ENCODE measurements at regions not wholly inside any gene's neighbourhood (a gene's known extent, or its start where the extent isn't known, plus 50 kb on each side); places are given as distances from the start of the nearest gene placed in this dataset.
"Not testable (repeated sequence)": the region's sequence is repeated elsewhere in the genome, so short reads cannot be mapped to it uniquely, and the experiment has no call there.

GRCh38 chr1:121546830-121547591 lies 362.2 kb downstream of the SRGAP2C start:
- no peak for TF ChIP-seq CTCF (IDR thresholded peaks at IDR 0.05; ENCODE audit: control extremely low read depth, extremely low read depth, low read depth, missing control alignments)
- POLR2A ChIA-PET: no interaction called here
- DNase-seq (ENCODE audit: extremely low spot score): no peak
- CTCF ChIA-PET: no interaction called here

- CTCF ChIA-PET; POLR2A ChIA-PET; DNase-seq (ENCODE audit: extremely low spot score): not testable (repeated sequence)
Observed at GRCh38 chr1:121547726-121548125, 363.0 kb downstream of the SRGAP2C start.

- DNase-seq (ENCODE audit: extremely low spot score); CTCF ChIA-PET; POLR2A ChIA-PET: not testable (repeated sequence)
Observed at GRCh38 chr1:121550817-121551216, 366.0 kb downstream of the SRGAP2C start.

- DNase-seq (ENCODE audit: extremely low spot score); POLR2A ChIA-PET; CTCF ChIA-PET: not testable (repeated sequence)
Observed at GRCh38 chr1:121551491-121551890, 366.7 kb downstream of the SRGAP2C start.

GRCh38 chr1:121556560-121556959 lies 371.8 kb downstream of the SRGAP2C start:
- CTCF ChIA-PET; POLR2A ChIA-PET; DNase-seq (ENCODE audit: extremely low spot score): not testable (repeated sequence)

GRCh38 chr1:121558034-121558433 lies 373.3 kb downstream of the SRGAP2C start:
- CTCF ChIA-PET; DNase-seq (ENCODE audit: extremely low spot score); POLR2A ChIA-PET: not testable (repeated sequence)

GRCh38 chr1:121558514-121558913 lies 373.7 kb downstream of the SRGAP2C start:
- POLR2A ChIA-PET: no interaction called here
- no peak for TF ChIP-seq CTCF (IDR thresholded peaks at IDR 0.05; ENCODE audit: control extremely low read depth, extremely low read depth, low read depth, missing control alignments)
- DNase-seq (ENCODE audit: extremely low spot score): no peak

GRCh38 chr1:121566346-121566745 lies 381.6 kb downstream of the SRGAP2C start:
- no peak for TF ChIP-seq CTCF (IDR thresholded peaks at IDR 0.05; ENCODE audit: control extremely low read depth, extremely low read depth, low read depth, missing control alignments)
- no peak for DNase-seq (ENCODE audit: extremely low spot score)
- ChIA-PET POLR2A (no interaction called here), CTCF (no interaction called here)

More at GRCh38 chr1:121558514-121558913, 373.7 kb downstream of the SRGAP2C start:
- CTCF ChIA-PET: no interaction called here

GRCh38 chr1:121569428-121569827 lies 384.7 kb downstream of the SRGAP2C start:
- no peak for DNase-seq (ENCODE audit: extremely low spot score)
- CTCF ChIA-PET: interaction anchor here (1.1 kb wide), 1 partner anchor 53 kb away, joined by 3 read pairs; no protein-coding TSS in a partner anchor
- POLR2A ChIA-PET: no interaction called here
- TF ChIP-seq CTCF (IDR thresholded peaks at IDR 0.05; ENCODE audit: control extremely low read depth, extremely low read depth, low read depth, missing control alignments): no peak

GRCh38 chr1:121573881-121574504 lies 389.2 kb downstream of the SRGAP2C start:
- DNase-seq (ENCODE audit: extremely low spot score); POLR2A ChIA-PET; CTCF ChIA-PET: not testable (repeated sequence)

GRCh38 chr1:121574505-121574899 lies 389.7 kb downstream of the SRGAP2C start:
- POLR2A ChIA-PET; CTCF ChIA-PET; DNase-seq (ENCODE audit: extremely low spot score): not testable (repeated sequence)

- CTCF ChIA-PET; POLR2A ChIA-PET; DNase-seq (ENCODE audit: extremely low spot score): not testable (repeated sequence)
Observed at GRCh38 chr1:121582898-121583297, 398.1 kb downstream of the SRGAP2C start.
